GM23338 (cell line): ENCODE measurements at regions not wholly inside any gene's neighbourhood (a gene's known extent, or its start where the extent isn't known, plus 50 kb on each side); places are given as distances from the start of the nearest gene placed in this dataset.

ENCODE experiments used
- ATAC-seq: fragments of 200-7000 bp; cut with Tn5 transposase; 3 replicates; pipeline ENCODE4 v1.9.1; 2020
- DNase-seq: peaks from one replicate; pipeline ENCODE4 v3.0.0-alpha.2; 2015; ENCODE audit warnings: low spot score
- H2AFZ ChIP-seq: fragments of 200-600 bp; sonication (generic); 2 replicates; pipeline ENCODE4 v1.8.0; 2016; ENCODE audit warnings: antibody characterized with exemption, mild to moderate bottlenecking, moderate library complexity
- H3F3A ChIP-seq: fragments of 200-600 bp; sonication (generic); replicated peaks from 2 replicates; pipeline ENCODE4 v1.8.0; 2017; ENCODE audit warnings: antibody characterized with exemption, mixed run types, low read depth
- H3K27ac ChIP-seq: fragments of 200-600 bp; sonication (generic); 2 replicates; pipeline ENCODE4 v1.6.1; 2016; ENCODE audit warnings: low read depth
- H3K27me3 ChIP-seq: fragments of 200-600 bp; sonication (generic); 2 replicates; pipeline ENCODE4 v1.8.0; 2016; ENCODE audit warnings: mild to moderate bottlenecking, mixed run types, moderate library complexity; ENCODE audit not compliant: insufficient read depth
- H3K36me3 ChIP-seq: fragments of 200-600 bp; sonication (generic); 2 replicates; pipeline ENCODE4 v1.8.0; 2016; ENCODE audit warnings: mild to moderate bottlenecking; ENCODE audit not compliant: insufficient read depth
- H3K4me1 ChIP-seq: fragments of 200-600 bp; sonication (generic); 2 replicates; pipeline ENCODE4 v1.8.0; 2016; ENCODE audit warnings: mild to moderate bottlenecking, moderate library complexity; ENCODE audit not compliant: insufficient read depth
- H3K4me2 ChIP-seq: fragments of 200-600 bp; sonication (generic); 2 replicates; pipeline ENCODE4 v1.7.1; 2017; ENCODE audit warnings: mixed run types
- H3K4me3 ChIP-seq: fragments of 200-600 bp; sonication (generic); 2 replicates; pipeline ENCODE4 v1.6.1; 2016; ENCODE audit warnings: mixed run types
- H3K79me2 ChIP-seq: fragments of 200-600 bp; sonication (generic); replicated peaks from 2 replicates; pipeline ENCODE4 v1.8.0; 2017; ENCODE audit warnings: mild to moderate bottlenecking; ENCODE audit not compliant: insufficient read depth
- H3K9me2 ChIP-seq: fragments of 200-600 bp; sonication (generic); 2 replicates; pipeline ENCODE4 v1.8.0; 2017; ENCODE audit not compliant: insufficient read depth
- H4K20me1 ChIP-seq: fragments of 200-600 bp; sonication (generic); replicated peaks from 2 replicates; pipeline ENCODE4 v1.8.0; 2017; ENCODE audit warnings: mild to moderate bottlenecking; ENCODE audit not compliant: insufficient read depth
- H3K27ac Mint-ChIP-seq: 2 replicates; pipeline ENCODE4 v1.8.0; 2020; ENCODE audit warnings: inconsistent platforms, mild to moderate bottlenecking, moderate library complexity, mixed read lengths
- H3K27me3 Mint-ChIP-seq: 3 replicates; pipeline ENCODE4 v1.8.0; 2022; ENCODE audit warnings: low read depth, mild to moderate bottlenecking, moderate library complexity, mixed read lengths, inconsistent platforms; ENCODE audit not compliant: insufficient read depth, poor library complexity
- H3K36me3 Mint-ChIP-seq: 3 replicates; pipeline ENCODE4 v1.8.0; 2021; ENCODE audit warnings: low read depth, mild to moderate bottlenecking, inconsistent platforms, moderate library complexity, mixed read lengths
- H3K4me1 Mint-ChIP-seq: 3 replicates; pipeline ENCODE4 v1.8.0; 2020; ENCODE audit warnings: mild to moderate bottlenecking, inconsistent platforms, mixed read lengths
- H3K4me3 Mint-ChIP-seq: 3 replicates; pipeline ENCODE4 v1.8.0; 2021; ENCODE audit warnings: moderate library complexity, mild to moderate bottlenecking, inconsistent platforms, mixed read lengths
- H3K9me3 Mint-ChIP-seq: 3 replicates; pipeline ENCODE4 v1.8.0; 2020; ENCODE audit warnings: moderate library complexity, mild to moderate bottlenecking, inconsistent platforms, mixed read lengths
- CREB1 ChIP-seq: fragments of 250-450 bp; sonication (Bioruptor Pico); IDR thresholded peaks from 2 replicates; pipeline ENCODE4 v1.5.0; 2020; ENCODE audit warnings: low read depth, mild to moderate bottlenecking, moderate library complexity
- CTCF ChIP-seq, 2 experiments: fragments of 200-600 bp in 1 of 2; sonication (generic) in 1 of 2; conservative IDR thresholded peaks; 2 replicates each; pipeline versions ENCODE4 v1.5.1 to v1.6.1; 2016 to 2017; ENCODE audit warnings: antibody characterized with exemption in 2 of 2, low read depth in 2 of 2, mild to moderate bottlenecking in 2 of 2, moderate library complexity in 1 of 2
- ETS1 ChIP-seq: IDR thresholded peaks from 2 replicates; pipeline ENCODE4 v1.6.1; 2016; ENCODE audit warnings: antibody characterized with exemption
- EZH2 ChIP-seq: fragments of 200-600 bp; sonication (generic); IDR thresholded peaks from one replicate; pipeline ENCODE4 v1.8.0; 2017; ENCODE audit warnings: antibody characterized with exemption, mild to moderate bottlenecking, low read depth; ENCODE audit not compliant: unreplicated experiment
- EZH2phosphoT487 ChIP-seq: fragments of 200-600 bp; sonication (generic); IDR thresholded peaks from one replicate; pipeline ENCODE4 v1.8.1; 2018; ENCODE audit warnings: antibody characterized with exemption; ENCODE audit not compliant: unreplicated experiment
- JUNB ChIP-seq: IDR thresholded peaks from one replicate; pipeline ENCODE4 v1.6.1; 2016; ENCODE audit warnings: antibody characterized with exemption; ENCODE audit not compliant: unreplicated experiment
- NANOG ChIP-seq: IDR thresholded peaks from 2 replicates; pipeline ENCODE4 v1.6.1; 2016; ENCODE audit warnings: antibody characterized with exemption, borderline replicate concordance
- POLR2AphosphoS5 ChIP-seq: IDR thresholded peaks from 2 replicates; pipeline ENCODE4 v1.6.1; 2016; ENCODE audit warnings: antibody characterized with exemption, low read depth
- STAT1 ChIP-seq: IDR thresholded peaks from one replicate; pipeline ENCODE4 v1.6.1; 2016; ENCODE audit warnings: antibody characterized with exemption; ENCODE audit not compliant: unreplicated experiment
- ZNF114 ChIP-seq: fragments of 250-450 bp; sonication (Bioruptor Pico); IDR thresholded peaks from 2 replicates; pipeline ENCODE4 v1.5.0; 2020; ENCODE audit warnings: mild to moderate bottlenecking, moderate library complexity
- ZNF331 ChIP-seq: fragments of 250-450 bp; sonication (Bioruptor Pico); IDR thresholded peaks from 2 replicates; pipeline ENCODE4 v1.5.0; 2020; ENCODE audit warnings: low read depth, mild to moderate bottlenecking, moderate library complexity
- ZNF462 ChIP-seq: fragments of 250-450 bp; sonication (Bioruptor Pico); IDR thresholded peaks from 2 replicates; pipeline ENCODE4 v1.5.0; 2020; ENCODE audit warnings: mild to moderate bottlenecking, moderate library complexity
- TF ChIP-seq, protein P1 (sequence below): IDR thresholded peaks from one replicate; pipeline ENCODE4 v1.6.1; 2018; ENCODE audit warnings: antibody characterized with exemption; ENCODE audit not compliant: unreplicated experiment

DNA sequence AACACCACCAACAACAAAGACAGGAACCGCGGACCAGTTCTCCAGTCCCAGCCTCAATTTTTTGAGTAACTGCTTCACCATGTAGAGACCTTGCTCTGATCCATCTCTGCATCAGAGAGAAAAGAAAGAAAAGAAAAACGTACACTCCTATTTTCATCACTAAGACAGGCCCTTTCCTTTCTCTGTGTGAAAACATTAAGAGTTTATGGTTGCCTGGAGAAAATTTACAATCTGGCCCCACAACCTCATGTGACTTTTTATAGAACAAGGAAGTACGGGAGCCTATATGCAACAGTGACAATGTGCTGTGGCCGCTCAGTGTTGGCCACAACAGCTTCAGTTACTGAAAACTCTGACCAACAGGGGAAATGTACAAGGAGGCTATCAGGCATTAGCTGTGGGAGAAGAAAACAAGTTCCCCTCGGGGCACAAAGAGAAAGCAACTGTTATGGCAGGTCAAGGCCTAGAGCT is 272.9 kb upstream of the PTGER4 start:
- H3K36me3 ChIP-seq, result no peaks in the 10 kb centered on the region
- no peaks in the 10 kb centered on the region for H4K20me1 ChIP-seq
- H3K4me2 ChIP-seq, result no peak overlapping the region
- DNase-seq (no peak), ATAC-seq (no peak)
- no peaks in the 10 kb centered on the region for H3K79me2 ChIP-seq
- Mint-ChIP-seq H3K9me3 (no peaks in the 10 kb centered on the region), H3K4me3 (no peak overlapping the region), H3K36me3 (no peaks in the 10 kb centered on the region), H3K27ac (peak overlapping the region; percentile 40; the same call in 1 of the 2 replicates), H3K4me1 (peaks cover 3% of the 10 kb centered on the region; the same call in 2 of the 3 replicates), H3K27me3 (no peaks in the 10 kb centered on the region)
- no peak overlapping the region for H3K27ac ChIP-seq
- peaks cover 4% of the 10 kb centered on the region; the same call in 1 of the 2 replicates for H3K9me2 ChIP-seq
- H2AFZ ChIP-seq, result peak overlapping the region; percentile 44; the same call in 1 of the 2 replicates
- no peaks in the 10 kb centered on the region for H3F3A ChIP-seq
- H3K4me1 ChIP-seq, result no peaks in the 10 kb centered on the region
- no peak for TF ChIP-seq NANOG
- TF ChIP-seq, protein P1, sequence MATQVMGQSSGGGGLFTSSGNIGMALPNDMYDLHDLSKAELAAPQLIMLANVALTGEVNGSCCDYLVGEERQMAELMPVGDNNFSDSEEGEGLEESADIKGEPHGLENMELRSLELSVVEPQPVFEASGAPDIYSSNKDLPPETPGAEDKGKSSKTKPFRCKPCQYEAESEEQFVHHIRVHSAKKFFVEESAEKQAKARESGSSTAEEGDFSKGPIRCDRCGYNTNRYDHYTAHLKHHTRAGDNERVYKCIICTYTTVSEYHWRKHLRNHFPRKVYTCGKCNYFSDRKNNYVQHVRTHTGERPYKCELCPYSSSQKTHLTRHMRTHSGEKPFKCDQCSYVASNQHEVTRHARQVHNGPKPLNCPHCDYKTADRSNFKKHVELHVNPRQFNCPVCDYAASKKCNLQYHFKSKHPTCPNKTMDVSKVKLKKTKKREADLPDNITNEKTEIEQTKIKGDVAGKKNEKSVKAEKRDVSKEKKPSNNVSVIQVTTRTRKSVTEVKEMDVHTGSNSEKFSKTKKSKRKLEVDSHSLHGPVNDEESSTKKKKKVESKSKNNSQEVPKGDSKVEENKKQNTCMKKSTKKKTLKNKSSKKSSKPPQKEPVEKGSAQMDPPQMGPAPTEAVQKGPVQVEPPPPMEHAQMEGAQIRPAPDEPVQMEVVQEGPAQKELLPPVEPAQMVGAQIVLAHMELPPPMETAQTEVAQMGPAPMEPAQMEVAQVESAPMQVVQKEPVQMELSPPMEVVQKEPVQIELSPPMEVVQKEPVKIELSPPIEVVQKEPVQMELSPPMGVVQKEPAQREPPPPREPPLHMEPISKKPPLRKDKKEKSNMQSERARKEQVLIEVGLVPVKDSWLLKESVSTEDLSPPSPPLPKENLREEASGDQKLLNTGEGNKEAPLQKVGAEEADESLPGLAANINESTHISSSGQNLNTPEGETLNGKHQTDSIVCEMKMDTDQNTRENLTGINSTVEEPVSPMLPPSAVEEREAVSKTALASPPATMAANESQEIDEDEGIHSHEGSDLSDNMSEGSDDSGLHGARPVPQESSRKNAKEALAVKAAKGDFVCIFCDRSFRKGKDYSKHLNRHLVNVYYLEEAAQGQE, result no peak
- no peak for TF ChIP-seq ETS1
- TF ChIP-seq ZNF114 (CRISPR knock-in tag), result no peak
- TF ChIP-seq ZNF331 (CRISPR knock-in tag), result no peak
- no peak for TF ChIP-seq POLR2AphosphoS5
- no peak for TF ChIP-seq CTCF (conservative IDR thresholded peaks at IDR 0.05; ENCODE audit: low read depth in 2 of 2)
- no peak for TF ChIP-seq STAT1
- TF ChIP-seq EZH2, result no peak
- TF ChIP-seq ZNF462 (CRISPR knock-in tag), result no peak
- no peak for TF ChIP-seq EZH2phosphoT487
- no peak for TF ChIP-seq JUNB
- TF ChIP-seq CREB1, result no peak
- H3K27me3 ChIP-seq, result no peaks in the 10 kb centered on the region
- no peak overlapping the region for H3K4me3 ChIP-seq
